Peyer's patch (tissue), 4 donors: ENCODE measurements at regions not wholly inside any gene's neighbourhood (a gene's known extent, or its start where the extent isn't known, plus 50 kb on each side); places are given as distances from the start of the nearest gene placed in this dataset.

ENCODE experiments used
- DNase-seq, 3 donors: peaks; one replicate each; pipeline ENCODE4 v3.0.0-alpha.2; 2017 to 2019
- H3K27ac ChIP-seq, 4 donors: fragments of 200-600 bp; sonication (generic); one replicate each; pipeline ENCODE4 v1.5.1; 2016 to 2019
- H3K27me3 ChIP-seq, 2 donors: fragments of 200-600 bp; sonication (generic); one replicate each; pipeline ENCODE4 v1.5.1; 2019
- H3K36me3 ChIP-seq, 3 donors: fragments of 200-600 bp; sonication (generic); one replicate each; pipeline ENCODE4 v1.5.1; 2016 to 2019
- H3K4me1 ChIP-seq, 4 donors: fragments of 200-600 bp; sonication (generic); one replicate each; pipeline ENCODE4 v1.5.1; 2016 to 2019
- H3K4me3 ChIP-seq, 4 donors: fragments of 200-600 bp; sonication (generic); 1 replicate in 3 of 4; 2 replicates in 1 of 4; pipeline ENCODE4 v1.5.1; 2016 to 2019; ENCODE audit warnings: mild to moderate bottlenecking in 1 of 4
- H3K9me3 ChIP-seq, 4 donors: fragments of 200-600 bp; sonication (generic); one replicate each; pipeline ENCODE4 v1.5.1; 2016 to 2019; ENCODE audit warnings: mild to moderate bottlenecking in 1 of 4
- POLR2A ChIP-seq, 2 donors: fragments of 450-650 bp; IDR thresholded peaks; one replicate each; pipeline ENCODE4 v1.5.1; 2017; ENCODE audit warnings: antibody characterized with exemption in 2 of 2, mild to moderate bottlenecking in 2 of 2, moderate library complexity in 2 of 2
- TF ChIP-seq, protein P1 (sequence below), 6 experiments: fragments of 450-650 bp in 4 of 6; fragments of 200-600 bp in 2 of 6; sonication (generic) in 1 of 6; IDR thresholded peaks; one replicate each; pipeline ENCODE4 v1.5.1; 2017 to 2019; ENCODE audit warnings: antibody characterized with exemption in 6 of 6, mild to moderate bottlenecking in 3 of 6, moderate library complexity in 1 of 6

DNA sequence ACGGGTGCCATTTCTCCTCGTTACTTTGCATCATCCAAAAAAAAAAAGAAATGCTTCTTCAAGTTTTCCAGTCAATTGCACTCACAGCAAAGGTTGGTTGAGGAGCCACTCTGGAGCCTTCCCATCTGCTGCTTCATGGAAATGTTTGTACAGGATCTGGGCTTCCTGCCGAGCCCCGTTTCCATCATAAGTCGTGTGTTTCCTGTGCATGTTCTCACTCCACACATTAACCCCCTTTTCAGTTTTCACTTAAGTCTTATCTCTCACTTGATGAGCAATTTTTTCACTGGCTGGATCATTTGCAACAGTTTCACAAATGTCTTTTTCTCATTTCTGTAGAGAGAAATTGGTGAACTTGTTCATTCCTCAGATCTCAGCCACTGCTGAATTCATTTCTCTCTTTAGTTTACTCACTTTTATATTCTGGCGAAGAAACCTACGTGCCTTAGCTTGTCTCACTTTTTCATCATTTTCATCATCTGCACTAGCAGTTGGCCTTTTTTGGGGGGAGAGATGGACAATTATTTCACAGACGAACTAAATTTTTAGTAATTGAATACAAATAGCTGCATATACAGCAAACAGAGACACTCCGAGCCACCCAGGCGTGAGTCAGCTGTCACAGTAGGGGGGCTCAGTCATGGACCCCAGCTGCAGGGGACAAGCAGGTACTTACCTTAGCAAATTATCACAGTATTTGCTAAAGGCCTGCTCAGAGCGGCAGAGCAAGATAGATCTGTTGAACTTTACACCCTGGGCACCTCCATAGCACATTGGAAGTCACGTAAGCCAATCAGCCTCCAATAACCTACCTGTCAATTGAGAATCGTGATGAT lies 750.8 kb upstream of the ID2 start:
- DNase-seq = no peak
- H3K27ac ChIP-seq = no peak overlapping the region

DNA sequence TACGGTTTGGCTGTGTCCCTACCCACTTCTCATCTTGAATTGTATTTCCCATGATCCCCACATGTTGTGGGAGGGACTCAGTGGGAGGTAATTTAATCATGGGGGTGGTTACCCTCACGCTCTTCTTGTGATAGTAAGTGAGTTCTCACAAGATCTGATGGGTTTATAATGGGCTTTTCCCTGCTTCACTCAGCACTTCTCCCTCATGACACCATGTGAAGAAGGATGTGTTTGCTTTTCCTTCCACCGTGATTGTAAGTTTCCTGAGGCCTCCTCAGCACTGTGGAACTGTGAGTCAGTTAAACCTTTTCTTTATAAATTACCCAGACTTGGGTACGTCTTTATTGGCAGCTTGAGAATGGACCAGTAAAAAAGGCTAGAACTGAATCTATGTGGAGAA lies 750.0 kb upstream of the ID2 start:
- no peak overlapping the region for H3K27ac ChIP-seq
- no peak for DNase-seq

More for the DNA sequence above, 750.8 kb upstream of the ID2 start:
- Histone ChIP-seq H3K27me3 (no peaks in the 10 kb centered on the region), H3K9me3 (no peaks in the 10 kb centered on the region), H3K4me3 (no peak overlapping the region), H3K36me3 (no peaks in the 10 kb centered on the region), H3K4me1 (no peaks in the 10 kb centered on the region)
- TF ChIP-seq POLR2A (IDR thresholded peaks at IDR 0.05) = no peak
- TF ChIP-seq, protein P1, sequence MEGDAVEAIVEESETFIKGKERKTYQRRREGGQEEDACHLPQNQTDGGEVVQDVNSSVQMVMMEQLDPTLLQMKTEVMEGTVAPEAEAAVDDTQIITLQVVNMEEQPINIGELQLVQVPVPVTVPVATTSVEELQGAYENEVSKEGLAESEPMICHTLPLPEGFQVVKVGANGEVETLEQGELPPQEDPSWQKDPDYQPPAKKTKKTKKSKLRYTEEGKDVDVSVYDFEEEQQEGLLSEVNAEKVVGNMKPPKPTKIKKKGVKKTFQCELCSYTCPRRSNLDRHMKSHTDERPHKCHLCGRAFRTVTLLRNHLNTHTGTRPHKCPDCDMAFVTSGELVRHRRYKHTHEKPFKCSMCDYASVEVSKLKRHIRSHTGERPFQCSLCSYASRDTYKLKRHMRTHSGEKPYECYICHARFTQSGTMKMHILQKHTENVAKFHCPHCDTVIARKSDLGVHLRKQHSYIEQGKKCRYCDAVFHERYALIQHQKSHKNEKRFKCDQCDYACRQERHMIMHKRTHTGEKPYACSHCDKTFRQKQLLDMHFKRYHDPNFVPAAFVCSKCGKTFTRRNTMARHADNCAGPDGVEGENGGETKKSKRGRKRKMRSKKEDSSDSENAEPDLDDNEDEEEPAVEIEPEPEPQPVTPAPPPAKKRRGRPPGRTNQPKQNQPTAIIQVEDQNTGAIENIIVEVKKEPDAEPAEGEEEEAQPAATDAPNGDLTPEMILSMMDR (IDR thresholded peaks at IDR 0.05) = no peak

DNA sequence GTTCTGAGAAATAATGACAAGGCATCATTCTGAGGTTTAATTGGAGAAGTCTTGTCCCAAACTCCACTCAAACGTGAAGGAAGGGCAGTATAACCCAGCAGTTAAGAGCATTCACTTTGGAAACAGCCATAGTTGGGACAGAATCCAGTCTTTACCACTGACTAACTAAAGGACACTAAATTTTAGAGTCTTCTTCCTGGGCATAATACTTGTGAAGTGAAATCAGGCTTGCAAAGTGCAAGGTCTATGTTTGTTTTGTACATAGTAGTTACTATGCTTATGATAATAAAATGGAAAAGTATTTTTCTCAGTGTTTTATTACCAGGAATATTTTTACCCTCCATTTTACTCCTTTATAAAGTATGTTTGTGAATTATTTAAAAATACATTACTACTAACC lies 748.2 kb upstream of the ID2 start:
- no peak overlapping the region for H3K4me3 ChIP-seq
- no peaks in the 10 kb centered on the region for H3K4me1 ChIP-seq
- H3K36me3 ChIP-seq = no peaks in the 10 kb centered on the region
- H3K9me3 ChIP-seq = no peaks in the 10 kb centered on the region
- DNase-seq = no peak
- TF ChIP-seq, protein P1 (IDR thresholded peaks at IDR 0.05) = no peak
- TF ChIP-seq POLR2A (IDR thresholded peaks at IDR 0.05) = no peak
- H3K27ac ChIP-seq = no peak overlapping the region
- H3K27me3 ChIP-seq = no peaks in the 10 kb centered on the region

More for the DNA sequence above, 750.0 kb upstream of the ID2 start:
- Histone ChIP-seq H3K4me3 (no peak overlapping the region), H3K9me3 (no peaks in the 10 kb centered on the region), H3K27me3 (no peaks in the 10 kb centered on the region), H3K36me3 (no peaks in the 10 kb centered on the region), H3K4me1 (no peaks in the 10 kb centered on the region)
- no peak for TF ChIP-seq POLR2A (IDR thresholded peaks at IDR 0.05)
- TF ChIP-seq, protein P1 (IDR thresholded peaks at IDR 0.05) = no peak

DNA sequence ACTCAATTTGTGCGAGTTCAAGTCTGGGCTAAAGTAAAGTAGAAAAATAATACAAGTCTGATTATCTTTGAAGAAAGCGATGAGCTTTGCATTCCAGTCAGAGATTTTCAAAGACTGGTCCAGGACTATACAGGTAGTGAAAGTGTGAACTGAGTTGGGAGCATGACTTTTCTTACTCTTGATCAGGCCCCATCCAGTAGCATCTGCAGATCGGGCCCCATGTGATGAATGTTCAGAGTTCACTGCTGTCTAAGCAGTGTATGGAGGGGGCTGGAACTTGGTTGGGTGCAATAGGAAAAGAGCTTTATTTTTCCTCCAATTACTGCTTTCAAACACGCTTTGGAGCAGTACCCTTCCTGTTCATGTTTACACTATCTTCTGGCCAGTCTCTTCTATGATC lies 747.4 kb upstream of the ID2 start:
- H3K27ac ChIP-seq = no peak overlapping the region
- no peak for DNase-seq
- no peaks in the 10 kb centered on the region for H3K36me3 ChIP-seq
- H3K4me1 ChIP-seq = no peaks in the 10 kb centered on the region
- H3K27me3 ChIP-seq = no peaks in the 10 kb centered on the region
- TF ChIP-seq, protein P1 (IDR thresholded peaks at IDR 0.05) = no peak
- TF ChIP-seq POLR2A (IDR thresholded peaks at IDR 0.05) = no peak
- H3K4me3 ChIP-seq = no peak overlapping the region
- no peaks in the 10 kb centered on the region for H3K9me3 ChIP-seq

DNA sequence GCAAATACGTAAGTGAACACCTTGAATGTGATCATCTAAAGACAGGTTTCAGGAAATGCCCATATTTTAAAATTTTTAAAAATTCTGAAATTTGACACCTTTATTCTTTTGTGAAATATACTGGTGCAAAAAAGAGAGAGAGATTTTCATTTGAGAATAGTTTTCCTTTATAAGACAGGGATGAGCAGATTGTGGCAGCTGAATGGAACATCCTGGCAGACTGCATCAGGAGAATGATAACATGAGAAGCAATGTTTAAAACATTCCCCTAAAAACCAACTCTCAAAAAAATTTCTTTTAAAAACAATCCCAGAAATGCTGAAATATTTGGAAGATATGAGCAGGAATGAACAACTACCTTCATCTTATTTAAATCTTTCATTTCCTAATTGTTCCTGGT lies 744.8 kb upstream of the ID2 start:
- DNase-seq = no peak
- no peaks in the 10 kb centered on the region for H3K4me1 ChIP-seq
- H3K36me3 ChIP-seq = no peaks in the 10 kb centered on the region
- no peak overlapping the region for H3K27ac ChIP-seq
- TF ChIP-seq, protein P1 (IDR thresholded peaks at IDR 0.05) = no peak
- TF ChIP-seq POLR2A (IDR thresholded peaks at IDR 0.05) = no peak
- H3K27me3 ChIP-seq = no peaks in the 10 kb centered on the region
- H3K9me3 ChIP-seq = no peaks in the 10 kb centered on the region
- no peak overlapping the region for H3K4me3 ChIP-seq
